Endothelial cell (in vitro differentiated cells): ENCODE measurements at regions not wholly inside any gene's neighbourhood (a gene's known extent, or its start where the extent isn't known, plus 50 kb on each side); places are given as distances from the start of the nearest gene placed in this dataset.

Experiments used
- DNase-seq: peaks from one replicate; pipeline ENCODE4 v3.0.0; 2021; ENCODE audit warnings: low spot score
- H3K27ac Mint-ChIP-seq: one replicate; pipeline ENCODE4 v1.8.0; 2021; ENCODE audit warnings: mixed read lengths, inconsistent platforms; ENCODE audit not compliant: unreplicated experiment
- H3K27me3 Mint-ChIP-seq: one replicate; pipeline ENCODE4 v1.8.0; 2021; ENCODE audit warnings: mild to moderate bottlenecking, moderate library complexity, mixed read lengths, inconsistent platforms; ENCODE audit not compliant: unreplicated experiment
- H3K36me3 Mint-ChIP-seq: one replicate; pipeline ENCODE4 v1.8.0; 2021; ENCODE audit warnings: mild to moderate bottlenecking, low read depth, mixed read lengths, inconsistent platforms; ENCODE audit not compliant: unreplicated experiment
- H3K4me1 Mint-ChIP-seq: one replicate; pipeline ENCODE4 v1.8.0; 2021; ENCODE audit warnings: mild to moderate bottlenecking, mixed read lengths, inconsistent platforms; ENCODE audit not compliant: unreplicated experiment
- H3K4me3 Mint-ChIP-seq: one replicate; pipeline ENCODE4 v1.8.0; 2021; ENCODE audit warnings: mild to moderate bottlenecking, mixed read lengths, inconsistent platforms; ENCODE audit not compliant: unreplicated experiment
- H3K9me3 Mint-ChIP-seq: one replicate; pipeline ENCODE4 v1.8.0; 2021; ENCODE audit warnings: mixed read lengths, inconsistent platforms; ENCODE audit not compliant: unreplicated experiment
- CTCF ChIP-seq: fragments of 200-600 bp; sonication (generic); IDR thresholded peaks from one replicate; pipeline ENCODE4 v1.5.0; 2021; ENCODE audit warnings: antibody characterized with exemption; ENCODE audit not compliant: unreplicated experiment

- no peak overlapping the region for H3K27ac Mint-ChIP-seq
- H3K9me3 Mint-ChIP-seq, result no peaks in the 10 kb centered on the region
- DNase-seq, result no peak
- no peak for TF ChIP-seq CTCF
- no peaks in the 10 kb centered on the region for H3K36me3 Mint-ChIP-seq
- no peak overlapping the region for H3K4me3 Mint-ChIP-seq
- H3K4me1 Mint-ChIP-seq, result no peaks in the 10 kb centered on the region
- H3K27me3 Mint-ChIP-seq, result no peaks in the 10 kb centered on the region
Observed at GRCh38 chr18:29660777-29661176, 1381.8 kb downstream of the DSC3 start.

- no peaks in the 10 kb centered on the region for H3K4me1 Mint-ChIP-seq
- no peaks in the 10 kb centered on the region for H3K9me3 Mint-ChIP-seq
- H3K27me3 Mint-ChIP-seq, result no peaks in the 10 kb centered on the region
- H3K27ac Mint-ChIP-seq, result no peak overlapping the region
- H3K4me3 Mint-ChIP-seq, result no peak overlapping the region
- DNase-seq, result no peak
- no peak for TF ChIP-seq CTCF
- H3K36me3 Mint-ChIP-seq, result no peaks in the 10 kb centered on the region
Observed at GRCh38 chr18:29653671-29654215, 1388.8 kb downstream of the DSC3 start.

DNA sequence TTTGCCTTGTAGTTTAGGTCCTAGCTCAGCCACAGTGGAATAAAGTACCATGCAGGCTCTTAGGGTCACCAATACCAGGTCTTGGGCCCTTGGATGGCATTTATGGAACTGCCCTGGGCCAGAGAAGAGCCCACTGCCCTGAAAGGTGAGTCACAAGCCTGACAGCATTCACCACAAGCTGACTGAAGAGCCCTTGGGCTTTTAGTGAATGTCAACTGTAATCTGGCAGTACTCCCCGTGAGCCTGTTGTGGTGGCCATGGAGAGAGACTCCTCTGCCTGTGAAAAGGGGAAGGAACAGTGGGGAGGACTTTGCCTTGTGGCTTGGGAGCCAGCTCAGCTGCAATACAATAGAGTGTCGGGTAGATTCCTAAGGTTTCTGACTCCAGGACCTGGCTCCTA is 1389.7 kb downstream of the DSC3 start:
- H3K9me3 Mint-ChIP-seq, result no peaks in the 10 kb centered on the region
- no peak overlapping the region for H3K4me3 Mint-ChIP-seq
- no peak overlapping the region for H3K27ac Mint-ChIP-seq
- H3K4me1 Mint-ChIP-seq, result no peaks in the 10 kb centered on the region
- H3K27me3 Mint-ChIP-seq, result no peaks in the 10 kb centered on the region
- H3K36me3 Mint-ChIP-seq, result no peaks in the 10 kb centered on the region
- DNase-seq, result no peak
- TF ChIP-seq CTCF, result no peak

DNA sequence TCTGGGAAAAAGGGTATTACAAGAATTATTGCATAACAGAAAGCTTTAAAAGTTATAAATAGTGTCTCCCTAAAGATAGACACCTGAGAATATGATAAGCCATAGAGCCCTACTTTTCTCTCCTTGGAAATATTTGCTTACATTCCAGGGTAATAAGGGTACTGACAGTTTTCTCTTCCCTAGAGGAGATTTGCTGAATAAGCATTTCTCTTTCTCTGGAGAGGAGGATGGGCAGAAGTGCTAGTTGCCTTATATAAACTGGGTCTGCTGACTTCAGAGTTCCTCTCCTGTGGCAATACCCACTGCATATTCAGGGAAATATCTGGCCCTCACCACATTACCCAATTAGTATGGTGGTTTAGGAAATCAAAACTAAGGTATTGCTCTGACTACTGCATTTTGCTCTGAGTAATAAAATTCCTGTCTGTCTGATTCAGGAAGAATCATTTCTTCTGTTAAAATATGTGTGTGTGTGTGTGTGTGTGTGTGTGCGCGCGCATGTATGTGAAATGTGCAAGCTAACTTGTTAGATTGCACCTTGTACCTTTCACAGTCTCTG is 1391.3 kb downstream of the DSC3 start:
- no peak overlapping the region for H3K27ac Mint-ChIP-seq
- no peaks in the 10 kb centered on the region for H3K9me3 Mint-ChIP-seq
- no peaks in the 10 kb centered on the region for H3K4me1 Mint-ChIP-seq
- no peak overlapping the region for H3K4me3 Mint-ChIP-seq
- DNase-seq, result no peak
- H3K36me3 Mint-ChIP-seq, result no peaks in the 10 kb centered on the region
- no peaks in the 10 kb centered on the region for H3K27me3 Mint-ChIP-seq
- no peak for TF ChIP-seq CTCF

- no peak overlapping the region for H3K4me3 Mint-ChIP-seq
- H3K9me3 Mint-ChIP-seq, result no peaks in the 10 kb centered on the region
- TF ChIP-seq CTCF, result no peak
- no peak overlapping the region for H3K27ac Mint-ChIP-seq
- DNase-seq, result no peak
- no peaks in the 10 kb centered on the region for H3K27me3 Mint-ChIP-seq
- no peaks in the 10 kb centered on the region for H3K4me1 Mint-ChIP-seq
- no peaks in the 10 kb centered on the region for H3K36me3 Mint-ChIP-seq
Observed at GRCh38 chr18:29648891-29649290, 1393.7 kb downstream of the DSC3 start.
